Neural crest cell (in vitro differentiated cells): ENCODE measurements at regions not wholly inside any gene's neighbourhood (a gene's known extent, or its start where the extent isn't known, plus 50 kb on each side); places are given as distances from the start of the nearest gene placed in this dataset.

ENCODE experiments used
- DNase-seq: peaks from one replicate; pipeline ENCODE4 v3.0.0; 2021; ENCODE audit warnings: low read depth, mixed read lengths, low spot score
- H3K27ac Mint-ChIP-seq: one replicate; pipeline ENCODE4 v1.8.0; 2021; ENCODE audit warnings: mild to moderate bottlenecking, mixed read lengths; ENCODE audit not compliant: unreplicated experiment
- H3K27me3 Mint-ChIP-seq: 2 replicates; pipeline ENCODE4 v1.8.0; 2021; ENCODE audit warnings: low read depth, mild to moderate bottlenecking, mixed read lengths
- H3K36me3 Mint-ChIP-seq: 2 replicates; pipeline ENCODE4 v1.8.0; 2021; ENCODE audit warnings: low read depth, mild to moderate bottlenecking, mixed read lengths
- H3K4me1 Mint-ChIP-seq: 2 replicates; pipeline ENCODE4 v1.8.0; 2021; ENCODE audit warnings: mixed read lengths
- H3K4me3 Mint-ChIP-seq: one replicate; pipeline ENCODE4 v1.8.0; 2021; ENCODE audit warnings: mild to moderate bottlenecking, mixed read lengths
- H3K9me3 Mint-ChIP-seq: 2 replicates; pipeline ENCODE4 v1.8.0; 2021; ENCODE audit warnings: mixed read lengths
- CTCF ChIP-seq: fragments of 200-600 bp; sonication (generic); conservative IDR thresholded peaks from 2 replicates; pipeline ENCODE4 v1.5.0; 2021; ENCODE audit warnings: antibody characterized with exemption, mild to moderate bottlenecking

- no peak for TF ChIP-seq CTCF
- H3K4me3 Mint-ChIP-seq = no peak overlapping the region
- H3K4me1 Mint-ChIP-seq = no peaks in the 10 kb centered on the region
- peaks cover 2% of the 10 kb centered on the region for H3K27me3 Mint-ChIP-seq
- no peaks in the 10 kb centered on the region for H3K36me3 Mint-ChIP-seq
- DNase-seq = no peak
- H3K27ac Mint-ChIP-seq = no peak overlapping the region
- H3K9me3 Mint-ChIP-seq = peaks cover 4% of the 10 kb centered on the region
Observed at GRCh38 chr3:170740285-170740684, 129.7 kb downstream of the RPL22L1 start.

DNA sequence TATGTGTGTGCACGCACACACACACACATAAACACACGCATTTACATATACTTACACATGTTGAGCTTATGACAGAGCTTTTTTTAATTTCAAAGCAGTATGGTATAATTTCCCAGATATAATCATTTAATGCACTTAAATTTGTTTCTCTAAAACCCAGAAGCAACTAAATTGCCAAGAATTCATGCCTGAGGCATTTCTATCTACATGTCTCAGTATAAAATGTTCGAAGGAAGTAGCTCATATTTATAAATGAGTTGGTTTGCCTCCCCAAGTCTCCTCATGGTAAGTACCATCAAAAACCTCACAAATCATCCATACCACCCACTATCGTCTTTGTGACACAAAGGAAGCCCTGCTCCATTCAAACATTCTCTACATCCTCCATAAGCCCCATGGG lies 130.6 kb downstream of the RPL22L1 start:
- H3K9me3 Mint-ChIP-seq = peaks cover 4% of the 10 kb centered on the region
- no peak overlapping the region for H3K4me3 Mint-ChIP-seq
- no peak for TF ChIP-seq CTCF
- H3K27me3 Mint-ChIP-seq = peaks cover 2% of the 10 kb centered on the region
- no peaks in the 10 kb centered on the region for H3K36me3 Mint-ChIP-seq
- DNase-seq = no peak
- no peak overlapping the region for H3K27ac Mint-ChIP-seq
- H3K4me1 Mint-ChIP-seq = no peaks in the 10 kb centered on the region

- Mint-ChIP-seq H3K36me3 (no peaks in the 10 kb centered on the region), H3K4me3 (no peak overlapping the region), H3K9me3 (peaks cover 4% of the 10 kb centered on the region), H3K27me3 (peaks cover 2% of the 10 kb centered on the region), H3K27ac (no peak overlapping the region), H3K4me1 (no peaks in the 10 kb centered on the region)
- DNase-seq = no peak
- TF ChIP-seq CTCF = no peak
Observed at GRCh38 chr3:170738766-170739165, 131.2 kb downstream of the RPL22L1 start.

DNA sequence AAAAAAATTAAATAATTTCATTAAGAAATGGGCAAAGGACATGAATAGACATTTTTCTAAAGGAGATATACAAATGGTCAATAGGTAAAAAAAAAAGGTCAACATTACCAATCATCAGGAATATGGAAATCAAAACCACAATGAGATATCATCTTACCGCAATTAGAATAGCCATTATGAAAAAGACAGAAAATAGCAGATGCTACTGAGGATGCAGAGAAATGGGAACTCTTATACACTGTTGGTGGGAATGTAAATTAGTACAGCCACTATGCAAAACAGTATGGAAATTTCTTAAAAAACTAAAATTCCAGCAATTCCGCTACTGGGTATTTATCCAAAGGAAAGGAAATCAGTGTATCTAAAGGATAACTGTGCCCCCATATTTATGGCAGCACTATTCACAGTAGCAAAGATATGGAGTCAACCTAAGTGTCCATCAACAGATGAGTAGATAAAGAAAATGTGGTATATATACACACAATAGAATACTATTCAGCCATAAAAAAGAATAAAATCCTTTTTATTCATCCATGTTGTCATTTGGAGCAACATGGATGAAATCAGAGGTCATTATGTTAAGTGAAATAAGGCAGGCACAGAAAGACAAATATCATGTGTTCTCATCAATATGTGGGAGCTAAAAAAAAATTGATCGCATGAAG lies 132.4 kb downstream of the RPL22L1 start:
- Mint-ChIP-seq H3K27me3 (peaks cover 2% of the 10 kb centered on the region), H3K27ac (no peak overlapping the region), H3K36me3 (no peaks in the 10 kb centered on the region), H3K4me1 (no peaks in the 10 kb centered on the region), H3K4me3 (no peak overlapping the region), H3K9me3 (peaks cover 4% of the 10 kb centered on the region)
- no peak for TF ChIP-seq CTCF
- DNase-seq = no peak

- DNase-seq = no peak
- Mint-ChIP-seq H3K9me3 (peaks cover 4% of the 10 kb centered on the region), H3K4me1 (peaks cover 6% of the 10 kb centered on the region), H3K4me3 (no peak overlapping the region), H3K27me3 (peaks cover 2% of the 10 kb centered on the region), H3K36me3 (no peaks in the 10 kb centered on the region), H3K27ac (no peak overlapping the region)
- no peak for TF ChIP-seq CTCF
Observed at GRCh38 chr3:170735821-170736220, 134.2 kb downstream of the RPL22L1 start.
